ENCODE measurements at regions not wholly inside any gene's neighbourhood (a gene's known extent, or its start where the extent isn't known, plus 50 kb on each side); places are given as distances from the start of the nearest gene placed in this dataset.

DNA sequence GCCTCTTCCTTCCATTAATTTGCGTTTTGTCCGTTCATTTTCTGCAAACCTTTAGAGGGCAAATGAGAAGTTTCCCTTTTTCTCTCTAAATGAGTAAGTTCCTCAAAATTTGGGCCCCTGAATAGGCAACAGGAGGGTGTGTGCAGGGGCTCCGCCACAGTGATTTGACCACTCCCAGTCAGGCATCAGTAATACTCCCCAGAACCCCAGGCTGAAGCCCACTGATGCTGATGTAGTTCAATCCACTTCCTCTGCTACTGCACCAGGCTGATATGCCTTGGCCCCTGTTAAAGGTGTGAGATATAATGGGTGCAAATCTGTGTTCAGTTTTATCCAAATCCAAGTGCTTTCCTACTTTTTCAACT lies 1150.0 kb downstream of the RPIA start:
- ChIA-PET CTCF (no interaction called here), POLR2A (ENCODE audit: unreplicated experiment) (no interaction called here)
- no peaks in the 10 kb centered on the region for H3K4me1 ChIP-seq (replicated peaks; ENCODE audit: insufficient read depth)
- no peak overlapping the region for H2AFZ ChIP-seq
- no peaks in the 10 kb centered on the region for H3K9me2 ChIP-seq (ENCODE audit: insufficient read depth)
- H3K4me2 ChIP-seq: no peak overlapping the region
- no peaks in the 10 kb centered on the region for H3K27me3 ChIP-seq (ENCODE audit: insufficient read depth, low read depth)
- TF ChIP-seq EZH2 (IDR thresholded peaks at IDR 0.05; ENCODE audit: low read depth): no peak
- TF ChIP-seq, protein P1, sequence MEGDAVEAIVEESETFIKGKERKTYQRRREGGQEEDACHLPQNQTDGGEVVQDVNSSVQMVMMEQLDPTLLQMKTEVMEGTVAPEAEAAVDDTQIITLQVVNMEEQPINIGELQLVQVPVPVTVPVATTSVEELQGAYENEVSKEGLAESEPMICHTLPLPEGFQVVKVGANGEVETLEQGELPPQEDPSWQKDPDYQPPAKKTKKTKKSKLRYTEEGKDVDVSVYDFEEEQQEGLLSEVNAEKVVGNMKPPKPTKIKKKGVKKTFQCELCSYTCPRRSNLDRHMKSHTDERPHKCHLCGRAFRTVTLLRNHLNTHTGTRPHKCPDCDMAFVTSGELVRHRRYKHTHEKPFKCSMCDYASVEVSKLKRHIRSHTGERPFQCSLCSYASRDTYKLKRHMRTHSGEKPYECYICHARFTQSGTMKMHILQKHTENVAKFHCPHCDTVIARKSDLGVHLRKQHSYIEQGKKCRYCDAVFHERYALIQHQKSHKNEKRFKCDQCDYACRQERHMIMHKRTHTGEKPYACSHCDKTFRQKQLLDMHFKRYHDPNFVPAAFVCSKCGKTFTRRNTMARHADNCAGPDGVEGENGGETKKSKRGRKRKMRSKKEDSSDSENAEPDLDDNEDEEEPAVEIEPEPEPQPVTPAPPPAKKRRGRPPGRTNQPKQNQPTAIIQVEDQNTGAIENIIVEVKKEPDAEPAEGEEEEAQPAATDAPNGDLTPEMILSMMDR (conservative IDR thresholded peaks at IDR 0.05): no peak
- H3K36me3 ChIP-seq (ENCODE audit: low read depth): no peaks in the 10 kb centered on the region
- H3F3A ChIP-seq (ENCODE audit: insufficient read depth, low read depth): no peaks in the 10 kb centered on the region
- DNase-seq: no peak
- H3K79me2 ChIP-seq (ENCODE audit: low read depth): no peaks in the 10 kb centered on the region
- H3K4me3 ChIP-seq: no peak overlapping the region
- peaks cover 15% of the 10 kb centered on the region for H3K9me3 ChIP-seq (ENCODE audit: insufficient read depth, low read depth)
- intact Hi-C loops (cut with micrococcal nuclease; ENCODE audit: unreplicated experiment): no loop called here
- H3K27ac ChIP-seq: no peak overlapping the region
- no TSS peak for BruUV-seq (replicated peaks)
- no peaks in the 10 kb centered on the region for H4K20me1 ChIP-seq (ENCODE audit: insufficient read depth)

DNA sequence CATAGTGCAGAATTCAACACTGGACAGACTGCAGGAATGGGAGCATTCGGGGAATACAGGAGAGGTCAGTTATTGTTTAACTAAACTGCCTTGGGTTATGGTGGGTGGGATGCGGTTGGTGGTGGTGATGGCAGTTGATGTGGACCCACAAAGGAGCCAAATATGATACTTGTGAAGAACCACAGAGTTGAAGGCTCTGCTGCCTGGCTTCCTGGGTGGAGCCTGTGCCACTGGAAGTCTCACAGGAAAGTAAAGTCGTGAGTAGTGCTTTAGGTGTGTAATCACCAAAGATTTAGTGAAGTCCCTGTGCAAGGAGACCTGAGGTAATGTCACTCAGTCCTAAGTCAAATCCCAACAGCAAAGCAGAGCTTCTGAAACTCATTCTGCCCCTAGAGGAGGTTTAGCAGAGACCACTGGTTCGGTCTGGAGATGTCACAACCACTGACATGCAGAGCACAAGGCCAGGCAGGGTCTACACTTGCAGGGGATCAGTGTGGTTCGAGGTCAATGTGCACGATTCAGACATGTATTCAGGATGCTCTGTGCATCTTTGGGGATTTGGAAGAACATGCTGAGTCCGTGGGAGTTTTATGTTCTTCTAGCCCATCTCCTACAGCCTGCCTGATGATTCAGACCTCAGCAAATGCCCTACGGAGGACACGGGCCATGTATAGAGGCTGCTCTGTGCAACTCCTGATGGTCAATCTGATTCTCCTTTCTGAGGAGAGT lies 1150.9 kb downstream of the RPIA start:
- no peak overlapping the region for H2AFZ ChIP-seq
- TF ChIP-seq, protein P1 (conservative IDR thresholded peaks at IDR 0.05): no peak
- no peak for TF ChIP-seq EZH2 (IDR thresholded peaks at IDR 0.05; ENCODE audit: low read depth)
- H3K27ac ChIP-seq: no peak overlapping the region
- DNase-seq: no peak
- intact Hi-C loops (cut with micrococcal nuclease; ENCODE audit: unreplicated experiment): no loop called here
- H3K9me3 ChIP-seq (ENCODE audit: insufficient read depth, low read depth): peaks cover 10% of the 10 kb centered on the region
- CTCF ChIA-PET: no interaction called here
- H3K9me2 ChIP-seq (ENCODE audit: insufficient read depth): no peaks in the 10 kb centered on the region
- no peaks in the 10 kb centered on the region for H3K4me1 ChIP-seq (replicated peaks; ENCODE audit: insufficient read depth)
- no peaks in the 10 kb centered on the region for H3K27me3 ChIP-seq (ENCODE audit: insufficient read depth, low read depth)
- H4K20me1 ChIP-seq (ENCODE audit: insufficient read depth): no peaks in the 10 kb centered on the region
- BruUV-seq (replicated peaks): no TSS peak
- H3K4me2 ChIP-seq: no peak overlapping the region
- H3K36me3 ChIP-seq (ENCODE audit: low read depth): no peaks in the 10 kb centered on the region
- POLR2A ChIA-PET (ENCODE audit: unreplicated experiment): no interaction called here
- H3F3A ChIP-seq (ENCODE audit: insufficient read depth, low read depth): no peaks in the 10 kb centered on the region
- H3K4me3 ChIP-seq: no peak overlapping the region
- no peaks in the 10 kb centered on the region for H3K79me2 ChIP-seq (ENCODE audit: low read depth)

GRCh38 chr2:89844221-89844943 lies 1152.9 kb downstream of the RPIA start:
- no peaks in the 10 kb centered on the region; the same call in 1 of the 2 replicates for H3K9me3 ChIP-seq (ENCODE audit: insufficient read depth, low read depth)
- no peaks in the 10 kb centered on the region for H4K20me1 ChIP-seq (ENCODE audit: insufficient read depth)
- no peaks in the 10 kb centered on the region for H3K79me2 ChIP-seq (ENCODE audit: low read depth)
- TF ChIP-seq, protein P1 (conservative IDR thresholded peaks at IDR 0.05): no peak
- TF ChIP-seq EZH2 (IDR thresholded peaks at IDR 0.05; ENCODE audit: low read depth): no peak
- BruUV-seq (replicated peaks): no TSS peak
- ChIA-PET POLR2A (ENCODE audit: unreplicated experiment) (no interaction called here), CTCF (no interaction called here)
- no peaks in the 10 kb centered on the region for H3K4me1 ChIP-seq (replicated peaks; ENCODE audit: insufficient read depth)
- no peaks in the 10 kb centered on the region for H3K36me3 ChIP-seq (ENCODE audit: low read depth)
- no peak overlapping the region for H3K4me3 ChIP-seq
- no peak overlapping the region for H3K4me2 ChIP-seq
- intact Hi-C loops (cut with micrococcal nuclease; ENCODE audit: unreplicated experiment): no loop called here
- no peaks in the 10 kb centered on the region for H3K27me3 ChIP-seq (ENCODE audit: insufficient read depth, low read depth)
- H3K27ac ChIP-seq: no peak overlapping the region
- no peak overlapping the region for H2AFZ ChIP-seq
- no peaks in the 10 kb centered on the region for H3K9me2 ChIP-seq (ENCODE audit: insufficient read depth)
- H3F3A ChIP-seq (ENCODE audit: insufficient read depth, low read depth): no peaks in the 10 kb centered on the region
- DNase-seq: no peak
